Central memory CD8-positive, alpha-beta T cell (primary cell): ENCODE measurements at regions not wholly inside any gene's neighbourhood (a gene's known extent, or its start where the extent isn't known, plus 50 kb on each side); places are given as distances from the start of the nearest gene placed in this dataset.
A peak's percentile ranks its signal among the peaks of the same experiment; 100 is the strongest.

Source experiments
- ATAC-seq: fragments of 150-1000 bp; cut with Tn5 transposase; replicated peaks from 2 replicates; pipeline ENCODE4 v1.10.0; 2022; ENCODE audit warnings: mild to moderate bottlenecking, moderate FRiP score, moderate number of reproducible peaks; ENCODE audit not compliant: poor library complexity, severe bottlenecking; ENCODE audit errors: extremely low read depth
- DNase-seq, 2 donors: peaks; one replicate each; pipeline ENCODE4 v3.0.0; 2021; ENCODE audit warnings: low spot score in 2 of 2
- H3K27ac Mint-ChIP-seq: one replicate; pipeline ENCODE4 v1.8.0; 2022; ENCODE audit warnings: low read depth, mild to moderate bottlenecking, moderate library complexity, mixed read lengths
- H3K27me3 Mint-ChIP-seq: one replicate; pipeline ENCODE4 v1.8.0; 2022; ENCODE audit warnings: mixed read lengths
- H3K36me3 Mint-ChIP-seq: one replicate; pipeline ENCODE4 v1.8.0; 2022; ENCODE audit warnings: mild to moderate bottlenecking, moderate library complexity, mixed read lengths; ENCODE audit not compliant: insufficient read depth
- H3K4me1 Mint-ChIP-seq: one replicate; pipeline ENCODE4 v1.8.0; 2022; ENCODE audit warnings: mixed read lengths
- H3K4me3 Mint-ChIP-seq: one replicate; pipeline ENCODE4 v1.8.0; 2022; ENCODE audit warnings: mild to moderate bottlenecking, moderate library complexity, mixed read lengths
- H3K9me3 Mint-ChIP-seq: one replicate; pipeline ENCODE4 v1.8.0; 2022; ENCODE audit warnings: mixed read lengths

DNA sequence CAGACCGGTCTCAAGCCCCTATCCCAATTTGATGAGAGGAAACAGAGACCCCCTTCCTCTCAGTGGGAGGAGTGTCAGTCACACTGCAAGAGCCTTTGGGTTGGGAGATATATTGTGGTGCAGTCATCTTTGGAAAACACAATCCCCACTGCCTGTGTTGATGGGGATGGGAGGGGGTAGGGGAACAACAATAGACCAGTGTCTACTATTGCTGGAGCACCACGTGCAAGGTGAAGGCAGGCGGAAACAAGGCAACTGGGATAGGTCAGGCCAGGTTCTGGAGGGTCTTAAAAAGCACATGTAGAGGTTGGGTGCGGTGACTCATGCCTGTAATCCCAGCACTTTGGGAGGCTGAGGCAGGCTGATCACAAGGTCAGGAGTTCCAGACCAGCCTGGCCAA is 127.9 kb downstream of the ZFP36L2 start:
- Mint-ChIP-seq H3K27ac (no peak overlapping the region), H3K4me3 (no peak overlapping the region), H3K36me3 (no peaks in the 10 kb centered on the region), H3K9me3 (no peaks in the 10 kb centered on the region), H3K27me3 (no peaks in the 10 kb centered on the region), H3K4me1 (no peaks in the 10 kb centered on the region)
- no peak for ATAC-seq
- DNase-seq = no peak

DNA sequence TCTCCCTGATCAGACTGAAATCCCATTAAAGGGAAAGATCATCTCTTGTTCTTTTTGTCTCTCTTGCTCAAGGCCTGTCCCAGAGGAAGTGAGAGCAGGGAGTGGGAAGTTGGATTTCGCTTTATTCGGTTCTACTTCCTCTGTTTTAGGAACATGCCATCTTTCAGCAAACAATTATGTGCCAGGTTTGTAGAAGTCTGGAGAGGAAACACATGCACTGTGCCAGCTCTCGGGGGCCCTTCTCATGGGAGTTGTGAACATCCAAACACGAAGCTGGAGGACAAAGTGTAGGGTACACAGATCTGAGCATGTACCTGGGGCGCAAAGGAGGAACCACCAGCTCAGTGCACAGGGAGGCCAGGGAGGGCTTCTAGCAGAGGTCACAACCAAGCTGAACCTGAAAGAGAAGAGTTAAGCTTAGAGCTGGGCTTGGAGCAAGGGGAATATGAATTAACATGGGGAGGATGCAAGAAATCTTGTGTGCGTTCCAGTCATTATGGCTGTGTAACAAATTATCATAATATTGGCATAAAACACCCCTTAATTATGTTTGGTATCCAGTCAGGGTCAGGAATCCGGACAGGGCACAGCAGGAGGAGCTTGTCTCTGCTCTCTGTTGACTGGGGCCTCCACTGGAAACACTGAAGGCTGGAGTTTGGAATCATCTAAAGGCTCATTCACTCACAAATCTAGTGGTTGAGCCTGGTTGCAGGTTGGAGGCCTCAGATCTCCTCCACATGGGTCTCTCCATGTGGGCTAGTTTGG is 128.6 kb downstream of the ZFP36L2 start:
- Mint-ChIP-seq H3K4me3 (no peak overlapping the region), H3K4me1 (no peaks in the 10 kb centered on the region), H3K27me3 (no peaks in the 10 kb centered on the region), H3K9me3 (no peaks in the 10 kb centered on the region), H3K36me3 (no peaks in the 10 kb centered on the region), H3K27ac (no peak overlapping the region)
- DNase-seq = no peak
- no peak for ATAC-seq

DNA sequence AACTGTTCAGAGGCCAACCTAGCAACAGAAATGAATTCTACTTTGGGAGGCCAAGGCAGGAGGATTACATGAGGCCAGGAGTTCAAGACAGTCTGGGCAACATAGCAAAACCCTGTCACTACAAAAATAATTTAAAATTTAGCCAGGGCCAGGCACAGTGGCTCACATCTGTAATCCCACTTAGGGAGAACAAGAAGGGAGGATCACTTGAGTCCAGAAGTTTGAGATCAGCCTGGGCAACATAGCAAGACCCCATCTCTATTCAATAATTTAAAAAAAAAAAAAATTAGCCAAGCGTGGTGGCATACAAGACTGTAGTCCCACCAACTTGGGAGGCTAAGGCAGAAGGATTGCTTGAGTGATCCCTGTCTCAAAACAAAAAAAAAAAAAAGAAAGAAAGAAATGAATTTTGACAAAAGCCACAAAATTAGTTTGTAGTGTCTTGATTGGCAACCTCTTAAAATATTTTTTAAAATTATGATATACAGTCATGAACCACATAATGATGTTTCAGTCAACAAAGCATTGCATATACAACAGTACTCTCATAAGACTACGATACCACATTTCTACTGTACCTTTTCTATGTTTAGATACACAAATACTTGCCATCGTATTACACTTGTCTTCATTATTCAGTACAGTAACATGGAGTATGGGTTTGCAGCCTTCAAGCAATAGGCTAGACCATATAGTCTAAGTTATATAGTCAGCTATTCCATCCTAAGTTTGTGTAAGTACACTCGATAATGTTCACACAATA is 130.7 kb downstream of the ZFP36L2 start:
- ATAC-seq (no peak), DNase-seq (no peak)
- no peaks in the 10 kb centered on the region for H3K36me3 Mint-ChIP-seq
- no peaks in the 10 kb centered on the region for H3K4me1 Mint-ChIP-seq
- no peak overlapping the region for H3K27ac Mint-ChIP-seq
- H3K4me3 Mint-ChIP-seq = no peak overlapping the region
- H3K27me3 Mint-ChIP-seq = no peaks in the 10 kb centered on the region
- peaks cover 2% of the 10 kb centered on the region for H3K9me3 Mint-ChIP-seq

DNA sequence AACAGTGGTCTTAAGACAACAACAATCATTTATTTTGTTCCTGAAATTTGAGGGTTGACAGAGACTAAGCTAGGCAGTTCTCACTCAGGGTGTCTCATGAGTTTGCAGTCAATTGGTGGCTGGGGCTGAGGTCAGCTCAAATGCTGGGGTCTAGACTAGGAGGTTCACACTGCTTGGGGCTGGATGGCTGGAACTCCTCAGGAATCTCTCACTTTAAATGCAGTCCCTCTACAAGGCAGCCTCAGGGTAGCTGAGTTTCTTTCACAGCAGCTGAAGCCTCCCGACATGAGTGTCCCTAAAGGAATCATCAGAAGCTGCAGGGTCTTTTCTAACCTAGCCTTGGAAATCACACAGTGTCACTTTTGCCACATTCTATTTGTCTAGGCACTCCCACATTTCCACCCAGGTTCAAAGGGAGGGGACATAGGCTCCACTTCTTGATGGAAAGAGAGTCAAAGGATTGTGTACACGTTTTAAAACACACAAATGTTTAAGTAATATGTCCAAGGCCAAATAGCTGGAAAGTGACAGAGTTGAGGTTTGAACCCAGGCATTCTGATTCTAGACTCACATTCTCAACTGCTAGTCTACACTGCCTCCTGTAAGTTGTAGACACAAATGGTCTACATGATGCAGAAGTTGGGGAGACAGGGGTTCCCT is 133.8 kb downstream of the ZFP36L2 start:
- no peak overlapping the region for H3K4me3 Mint-ChIP-seq
- H3K27me3 Mint-ChIP-seq = no peaks in the 10 kb centered on the region
- peaks cover 2% of the 10 kb centered on the region for H3K36me3 Mint-ChIP-seq
- no peak overlapping the region for H3K27ac Mint-ChIP-seq
- no peak for ATAC-seq
- no peaks in the 10 kb centered on the region for H3K4me1 Mint-ChIP-seq
- DNase-seq = no peak
- H3K9me3 Mint-ChIP-seq = peaks cover 4% of the 10 kb centered on the region

DNA sequence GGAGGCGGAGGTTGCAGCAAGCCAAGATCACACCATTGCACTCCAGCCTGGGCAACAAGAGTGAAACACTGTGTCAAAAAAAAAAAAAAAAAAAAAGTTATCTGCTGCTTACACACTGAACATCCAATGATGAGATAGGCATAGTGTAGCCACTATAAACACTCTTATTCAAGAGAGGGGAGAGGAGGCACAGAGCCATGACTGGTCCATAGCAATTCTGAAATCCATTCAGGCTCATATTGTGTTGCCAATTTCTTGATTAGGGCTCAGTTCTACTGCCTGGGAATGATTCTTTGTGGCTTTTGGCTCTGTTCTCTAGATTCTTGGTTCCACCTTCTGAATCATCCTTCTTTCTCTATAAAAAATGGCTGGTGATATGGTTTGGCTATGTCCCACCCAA is 136.1 kb downstream of the ZFP36L2 start:
- Mint-ChIP-seq H3K36me3 (peaks cover 2% of the 10 kb centered on the region), H3K4me3 (no peak overlapping the region), H3K9me3 (peaks cover 4% of the 10 kb centered on the region), H3K27ac (no peak overlapping the region), H3K27me3 (no peaks in the 10 kb centered on the region), H3K4me1 (peaks cover 5% of the 10 kb centered on the region)
- DNase-seq (no peak), ATAC-seq (no peak)

DNA sequence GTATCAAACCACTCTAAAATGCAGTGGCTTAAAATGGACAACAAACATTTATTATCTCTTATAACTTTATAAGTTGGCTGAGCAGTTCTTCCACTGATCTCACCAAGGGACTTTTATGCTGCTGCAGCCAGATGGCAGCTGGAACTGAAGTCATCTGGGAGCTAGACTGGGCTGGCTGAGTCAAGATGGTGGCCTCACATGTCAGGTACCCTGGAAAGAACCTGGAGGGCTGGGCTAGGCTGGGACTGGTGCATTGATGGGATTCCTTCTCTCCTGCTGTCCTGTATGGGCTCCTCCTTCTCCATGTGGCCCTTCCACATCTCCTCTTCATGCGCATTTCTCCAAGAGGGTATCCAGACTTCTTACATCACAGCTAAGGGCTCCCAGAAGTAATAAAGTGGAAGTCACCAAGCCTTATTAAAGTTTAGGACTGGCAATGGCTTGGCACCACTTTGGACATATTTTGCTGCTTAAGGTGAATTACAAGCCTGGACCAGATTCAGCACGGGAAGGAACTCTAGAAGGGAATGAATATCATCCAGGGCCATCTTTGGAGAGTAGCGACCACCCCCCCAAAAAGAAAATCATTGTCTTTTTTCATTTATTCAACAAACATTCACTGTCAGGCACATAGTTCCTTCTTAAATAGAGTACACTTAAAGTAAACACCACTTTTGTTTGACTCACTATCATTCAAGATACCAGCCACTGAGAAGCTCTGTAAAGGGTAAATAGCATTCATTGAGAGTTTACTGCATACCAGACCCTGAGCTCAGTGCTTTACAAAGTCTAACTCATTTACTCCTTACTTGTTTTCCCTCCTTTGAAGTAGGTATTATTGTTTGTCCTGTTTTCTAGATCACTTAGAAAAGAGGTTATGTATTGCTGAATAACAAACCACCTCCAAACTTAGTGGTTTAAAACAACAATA is 138.0 kb downstream of the ZFP36L2 start:
- Mint-ChIP-seq H3K27me3 (no peaks in the 10 kb centered on the region), H3K27ac (no peak overlapping the region), H3K9me3 (peaks cover 4% of the 10 kb centered on the region), H3K4me1 (peaks cover 12% of the 10 kb centered on the region), H3K36me3 (peaks cover 2% of the 10 kb centered on the region), H3K4me3 (no peak overlapping the region)
- DNase-seq (no peak), ATAC-seq (no peak)

DNA sequence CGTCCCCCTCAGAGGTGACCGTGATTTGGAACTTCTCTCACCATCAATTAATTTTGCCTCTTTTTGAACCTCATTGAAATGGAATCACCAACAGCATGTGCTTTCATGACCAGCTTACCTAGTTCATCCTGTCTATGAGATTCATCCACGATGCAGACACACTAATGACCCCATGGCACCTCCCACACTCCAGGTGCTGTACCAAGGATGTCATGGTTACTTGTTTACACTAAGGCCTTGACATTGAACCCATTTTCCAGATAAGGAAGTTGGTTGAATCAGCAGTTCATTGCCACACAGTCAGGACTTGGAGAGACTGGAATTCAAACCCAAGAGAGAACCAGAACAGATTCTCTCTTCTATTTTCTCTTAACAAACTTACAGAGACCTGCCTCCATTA is 139.0 kb downstream of the ZFP36L2 start:
- H3K27me3 Mint-ChIP-seq = no peaks in the 10 kb centered on the region
- H3K9me3 Mint-ChIP-seq = peaks cover 4% of the 10 kb centered on the region
- H3K4me1 Mint-ChIP-seq = peaks cover 12% of the 10 kb centered on the region
- no peak overlapping the region for H3K27ac Mint-ChIP-seq
- no peak overlapping the region for H3K4me3 Mint-ChIP-seq
- ATAC-seq = no peak
- peaks cover 2% of the 10 kb centered on the region for H3K36me3 Mint-ChIP-seq
- DNase-seq = no peak

DNA sequence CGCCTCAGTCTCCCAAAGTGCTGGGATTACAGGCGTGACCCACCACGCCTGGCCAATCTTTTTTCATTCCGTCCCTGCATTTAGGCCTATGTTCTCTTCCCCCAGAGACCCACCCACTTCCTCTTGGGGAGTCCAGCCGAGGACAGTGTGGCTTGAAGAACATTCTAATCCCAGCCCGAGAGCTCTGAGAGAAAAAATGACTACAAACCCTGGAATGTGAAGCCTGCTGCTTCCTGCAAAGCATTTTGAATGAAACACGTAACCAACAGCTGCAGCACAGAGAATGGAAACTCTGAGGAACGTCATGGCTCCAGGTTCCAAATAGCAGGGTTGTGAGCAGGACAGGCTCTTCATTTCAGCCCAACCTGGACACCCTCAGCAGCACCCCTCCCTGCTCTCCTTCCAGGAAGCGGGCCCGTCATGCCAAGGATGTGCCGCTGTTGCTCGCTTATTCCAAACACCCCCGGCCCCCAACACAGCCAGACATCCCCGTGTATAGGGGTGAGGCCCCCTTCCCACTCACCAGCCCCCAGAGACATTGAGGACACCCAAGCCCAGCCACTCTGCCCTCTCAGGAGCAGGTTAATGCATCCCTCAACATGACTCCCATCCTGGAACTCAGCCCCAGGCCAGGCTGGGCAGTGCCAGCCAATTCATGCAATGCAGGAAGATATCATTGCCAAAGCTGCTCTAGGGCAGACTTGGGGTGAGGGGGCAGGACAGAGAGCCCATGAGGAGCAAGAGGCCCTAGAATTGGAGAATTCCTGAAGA is 139.8 kb downstream of the ZFP36L2 start:
- H3K36me3 Mint-ChIP-seq = peaks cover 2% of the 10 kb centered on the region
- no peak overlapping the region for H3K4me3 Mint-ChIP-seq
- H3K27ac Mint-ChIP-seq = no peak overlapping the region
- ATAC-seq (no peak), DNase-seq (no peak)
- H3K27me3 Mint-ChIP-seq = no peaks in the 10 kb centered on the region
- peaks cover 4% of the 10 kb centered on the region for H3K9me3 Mint-ChIP-seq
- H3K4me1 Mint-ChIP-seq = peaks cover 12% of the 10 kb centered on the region

DNA sequence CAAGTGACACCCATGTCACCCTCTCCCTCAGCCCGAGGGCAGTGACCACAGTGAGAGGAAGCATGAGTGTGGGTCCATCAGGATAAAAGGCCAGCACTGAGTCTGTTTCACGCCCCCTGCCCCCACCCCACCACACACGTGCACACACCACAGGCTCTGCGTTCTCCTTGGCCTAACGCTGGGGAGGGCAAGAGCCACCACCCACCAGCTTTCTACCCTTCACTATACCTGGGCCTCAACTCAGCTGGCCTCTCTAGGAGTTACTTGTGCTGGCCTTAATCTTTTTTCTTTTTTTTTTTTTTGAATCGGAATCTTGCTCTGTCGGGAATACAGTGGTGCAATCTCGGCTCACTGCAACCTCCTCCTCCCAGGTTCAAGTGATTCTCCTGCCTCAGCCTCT is 140.5 kb downstream of the ZFP36L2 start:
- peak overlapping the region; percentile 41 for H3K27ac Mint-ChIP-seq
- DNase-seq = no peak
- H3K4me3 Mint-ChIP-seq = no peak overlapping the region
- H3K9me3 Mint-ChIP-seq = peaks cover 4% of the 10 kb centered on the region
- ATAC-seq = no peak
- peaks cover 12% of the 10 kb centered on the region for H3K4me1 Mint-ChIP-seq
- H3K27me3 Mint-ChIP-seq = no peaks in the 10 kb centered on the region
- peaks cover 2% of the 10 kb centered on the region for H3K36me3 Mint-ChIP-seq

DNA sequence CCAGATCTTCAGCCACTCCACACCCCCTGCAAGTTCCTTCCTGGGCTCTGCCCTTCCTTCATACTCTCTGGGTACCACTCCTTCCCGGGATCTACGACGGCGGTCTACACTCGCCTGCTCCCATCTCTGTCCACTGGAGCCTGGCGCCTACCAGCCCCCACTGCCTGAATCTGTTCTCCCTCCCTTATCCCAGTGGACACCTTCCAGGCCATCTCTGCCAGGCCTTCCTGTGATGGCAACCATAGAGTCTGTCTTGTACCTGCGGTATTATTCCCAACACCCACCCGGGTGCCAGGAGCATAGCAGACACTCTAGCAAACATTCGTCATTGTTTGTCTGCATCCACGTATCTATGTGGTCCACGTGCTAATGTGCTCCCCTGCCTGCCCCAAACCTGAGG is 140.9 kb downstream of the ZFP36L2 start:
- ATAC-seq = no peak
- Mint-ChIP-seq H3K27me3 (no peaks in the 10 kb centered on the region), H3K36me3 (peaks cover 2% of the 10 kb centered on the region), H3K9me3 (peaks cover under 1% of the 10 kb centered on the region), H3K27ac (peak overlapping the region; percentile 41), H3K4me1 (peaks cover 12% of the 10 kb centered on the region), H3K4me3 (no peak overlapping the region)
- DNase-seq = no peak

DNA sequence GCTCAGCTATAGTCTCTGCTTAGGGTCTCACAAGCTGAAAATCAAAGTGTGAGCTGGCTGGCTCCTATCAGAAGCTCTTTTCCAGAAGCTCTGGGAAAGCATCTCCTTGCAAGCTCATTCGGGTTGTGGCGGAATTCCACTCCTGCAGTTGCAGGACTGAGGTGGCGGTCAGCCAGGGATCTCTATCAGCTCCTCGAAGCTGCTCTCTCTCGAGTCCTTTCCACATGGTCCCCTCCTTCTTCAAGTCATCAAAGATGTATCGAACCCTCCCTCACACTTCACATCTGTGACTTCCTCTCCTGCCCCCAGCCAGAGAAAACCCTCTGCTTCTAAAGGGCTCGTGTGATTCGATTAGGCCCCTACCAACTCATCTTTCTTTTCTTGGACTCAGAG is 141.7 kb downstream of the ZFP36L2 start:
- H3K27me3 Mint-ChIP-seq = no peaks in the 10 kb centered on the region
- no peak overlapping the region for H3K4me3 Mint-ChIP-seq
- peaks cover 2% of the 10 kb centered on the region for H3K36me3 Mint-ChIP-seq
- H3K27ac Mint-ChIP-seq = peak overlapping the region; percentile 41
- no peaks in the 10 kb centered on the region for H3K9me3 Mint-ChIP-seq
- ATAC-seq = no peak
- H3K4me1 Mint-ChIP-seq = peaks cover 12% of the 10 kb centered on the region
- DNase-seq = no peak
